Ureter (tissue), 1 donor: ENCODE measurements at regions not wholly inside any gene's neighbourhood (a gene's known extent, or its start where the extent isn't known, plus 50 kb on each side); places are given as distances from the start of the nearest gene placed in this dataset.

Experiments used
- DNase-seq: peaks from one replicate; pipeline ENCODE4 v3.0.0-alpha.2; 2020; ENCODE audit warnings: low spot score
- donor health status: DM: yes; HTN: yes; CAD: no.

DNA sequence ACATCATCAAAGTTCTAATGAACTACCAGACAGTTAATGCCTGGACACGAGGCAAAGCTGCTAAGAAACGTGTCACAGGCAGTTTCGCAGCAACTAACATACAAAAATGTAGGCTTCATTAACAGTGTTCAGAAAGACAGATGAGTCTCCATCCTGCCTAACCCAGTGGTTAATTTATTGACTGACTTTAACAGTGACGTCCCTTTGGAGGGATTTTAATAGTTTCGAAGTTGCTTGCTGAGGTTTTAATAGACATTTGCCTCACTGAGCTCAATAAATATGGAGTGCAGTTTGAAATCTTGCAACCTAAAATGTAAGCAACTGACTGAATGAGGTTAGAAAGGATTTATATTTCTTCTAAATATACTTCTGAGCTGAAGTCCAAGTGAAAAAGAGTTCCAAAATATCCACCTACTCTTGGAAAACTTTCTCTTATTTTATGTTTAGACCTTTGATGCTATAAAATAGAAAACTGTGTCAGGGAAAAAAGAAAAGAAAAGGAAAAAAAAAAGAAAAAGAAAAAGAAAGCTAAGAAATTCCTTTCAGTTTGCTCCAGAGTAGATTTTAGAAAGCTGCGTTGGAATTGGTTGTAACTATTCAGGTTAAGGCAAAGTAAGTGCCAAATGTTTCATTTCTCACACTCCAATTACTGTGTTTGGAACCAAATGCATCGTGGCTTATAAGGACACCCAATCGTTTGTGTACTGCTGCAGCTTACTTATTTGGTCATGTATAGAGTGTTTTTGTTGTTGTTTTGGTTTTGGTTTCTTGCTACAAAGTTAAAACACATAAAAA, 2016.6 kb downstream of the MAT2B start:
- no peak for DNase-seq

DNA sequence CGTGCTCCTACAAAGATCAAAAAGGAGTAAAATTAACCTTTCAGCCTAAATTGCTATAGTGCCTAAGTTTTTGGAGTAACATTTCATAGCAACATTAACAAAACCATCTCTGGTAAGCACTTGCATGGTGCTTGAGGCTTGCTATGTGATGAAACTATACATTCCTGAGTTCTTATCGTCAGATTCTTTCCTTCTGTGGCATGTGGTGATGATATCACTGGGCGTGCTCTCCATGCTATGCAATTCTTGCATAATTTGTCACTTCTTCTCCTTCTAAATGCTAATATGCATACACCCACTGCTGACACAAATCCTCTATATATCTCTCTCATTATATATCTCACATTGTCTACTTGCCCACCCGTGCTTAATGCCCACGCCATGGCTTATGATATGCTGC, 2019.9 kb downstream of the MAT2B start:
- DNase-seq: no peak

DNA sequence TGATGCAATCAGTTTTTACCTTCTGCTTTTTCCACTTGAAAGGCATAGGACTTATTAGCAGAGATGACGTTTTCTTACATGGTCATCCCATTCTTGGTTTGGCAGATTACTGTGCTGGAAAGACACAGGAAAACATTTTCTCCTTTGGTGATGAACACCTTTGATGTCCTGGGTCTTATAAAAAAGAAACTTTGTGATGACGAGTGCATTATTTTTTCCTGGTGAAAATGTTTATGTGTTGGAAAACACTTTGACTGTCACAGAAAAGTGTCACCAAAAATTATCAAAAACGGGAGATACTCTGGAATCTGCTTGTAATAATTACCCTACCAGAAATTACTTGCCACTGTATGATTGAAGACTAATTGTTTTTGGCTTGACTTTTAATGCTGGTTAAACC, 2020.9 kb downstream of the MAT2B start:
- DNase-seq: no peak

DNA sequence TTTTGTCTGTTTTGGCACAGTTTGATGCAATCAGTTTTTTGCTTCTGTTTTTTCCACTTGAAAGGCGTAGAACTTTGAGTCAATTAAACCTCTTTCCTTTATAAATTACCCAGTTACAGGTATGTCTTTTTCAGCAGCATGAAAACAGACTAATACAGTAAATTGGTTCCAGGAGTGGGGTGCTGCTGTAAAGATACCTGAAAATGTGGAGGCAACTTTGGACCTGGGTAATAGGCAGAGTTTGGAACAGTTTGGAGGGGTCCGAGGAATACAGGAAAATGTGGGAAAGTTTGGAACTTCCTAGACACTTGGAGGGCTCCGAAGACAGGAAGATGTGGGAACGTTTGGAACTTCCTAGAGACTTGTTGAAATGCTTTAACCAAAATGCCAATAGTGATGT, 2022.2 kb downstream of the MAT2B start:
- DNase-seq: no peak

DNA sequence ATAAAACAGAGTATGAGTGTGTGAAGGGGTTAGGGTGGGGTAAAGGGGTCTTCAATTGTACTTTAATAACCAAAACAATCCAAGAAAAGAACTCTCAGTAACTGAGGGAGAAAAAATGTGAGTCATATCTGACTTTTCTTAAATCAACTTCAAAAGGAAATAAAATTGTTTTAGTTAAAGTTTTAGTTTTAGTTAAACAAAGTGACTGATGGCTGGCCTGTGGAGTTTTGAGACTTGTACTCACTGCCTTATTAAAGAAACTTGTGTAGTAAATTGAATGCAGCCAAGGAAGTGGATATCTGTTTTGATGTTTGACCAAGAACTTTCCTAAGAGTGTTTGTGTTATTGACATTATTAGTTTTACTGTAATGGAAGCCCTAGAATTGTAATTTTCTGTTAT, 2032.6 kb downstream of the MAT2B start:
- DNase-seq: no peak

DNA sequence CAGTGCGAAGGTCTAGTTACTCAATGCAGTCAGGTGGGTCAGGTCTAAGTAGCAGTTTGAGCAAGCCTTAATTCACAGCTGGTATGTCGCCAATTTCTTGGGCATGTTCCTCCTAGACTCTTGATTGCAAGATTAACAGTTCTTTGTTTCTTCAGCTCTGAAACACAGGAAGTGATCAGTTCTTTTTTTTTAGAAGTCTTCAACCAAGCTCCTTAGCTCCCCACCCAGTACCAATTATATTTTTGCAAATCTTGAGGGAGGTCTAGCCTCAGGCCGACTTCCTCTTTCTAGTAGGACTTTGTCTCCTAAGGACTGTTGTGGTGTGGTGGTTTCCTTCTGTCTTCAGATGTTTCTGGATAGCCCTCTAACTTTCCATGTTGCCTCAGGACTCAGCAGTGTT, 2054.2 kb downstream of the MAT2B start:
- no peak for DNase-seq

DNA sequence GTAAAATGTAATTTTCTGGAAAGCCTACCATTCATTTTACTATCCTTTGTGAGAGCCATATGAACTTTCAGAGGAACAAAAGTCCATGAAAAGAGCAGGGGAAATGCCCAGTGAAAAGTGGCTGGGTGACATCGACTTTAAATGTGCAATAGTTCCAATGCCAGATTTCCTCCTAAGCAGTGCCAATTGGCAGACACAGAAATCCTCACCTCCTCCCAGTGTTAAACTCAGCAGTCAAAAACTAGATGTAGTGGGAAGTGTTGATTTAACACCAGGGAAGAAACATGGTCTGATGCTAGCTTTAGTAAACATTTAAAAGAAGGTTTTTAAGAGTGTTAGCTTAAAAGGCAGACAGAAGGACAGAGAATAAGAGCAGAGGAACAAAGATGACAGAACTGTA, 2055.2 kb downstream of the MAT2B start:
- DNase-seq: no peak

DNA sequence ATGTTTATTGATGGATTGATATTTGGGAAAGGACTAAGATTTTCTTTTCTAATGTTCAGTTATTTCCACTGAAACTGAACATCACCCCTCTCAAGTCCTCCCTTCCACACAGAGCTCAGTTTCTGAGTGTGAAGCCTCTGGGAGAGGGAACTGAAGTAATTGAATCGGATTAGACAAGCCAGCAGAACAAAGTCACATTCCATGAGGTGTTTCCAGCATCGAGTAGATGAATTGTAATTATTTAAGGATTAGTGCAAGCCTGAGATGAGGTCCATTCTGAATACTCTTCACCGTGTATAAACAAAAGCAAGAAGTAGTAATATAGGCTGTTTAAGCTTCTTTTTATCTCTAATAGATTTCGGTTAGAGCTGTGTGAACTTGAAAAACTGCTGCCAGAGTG, 2060.5 kb downstream of the MAT2B start:
- no peak for DNase-seq

DNA sequence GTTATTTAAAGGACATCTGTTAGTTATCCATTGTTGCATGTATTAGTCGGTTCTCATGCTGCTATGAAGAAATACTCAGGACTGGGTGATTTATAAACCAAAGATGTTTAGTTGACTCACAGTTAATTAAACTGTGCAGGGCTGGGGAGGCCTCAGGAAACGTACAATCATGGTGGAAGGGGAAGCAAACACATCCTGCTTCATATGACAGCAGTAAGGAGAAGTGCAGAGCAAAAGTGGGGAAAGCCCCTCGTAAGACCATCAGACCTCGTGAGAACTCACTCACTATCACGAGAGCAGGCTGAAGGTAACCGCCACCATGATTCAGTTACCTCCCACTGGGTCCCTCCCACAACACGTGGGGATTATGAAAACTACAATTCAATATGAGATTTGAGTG, 2064.1 kb downstream of the MAT2B start:
- no peak for DNase-seq

DNA sequence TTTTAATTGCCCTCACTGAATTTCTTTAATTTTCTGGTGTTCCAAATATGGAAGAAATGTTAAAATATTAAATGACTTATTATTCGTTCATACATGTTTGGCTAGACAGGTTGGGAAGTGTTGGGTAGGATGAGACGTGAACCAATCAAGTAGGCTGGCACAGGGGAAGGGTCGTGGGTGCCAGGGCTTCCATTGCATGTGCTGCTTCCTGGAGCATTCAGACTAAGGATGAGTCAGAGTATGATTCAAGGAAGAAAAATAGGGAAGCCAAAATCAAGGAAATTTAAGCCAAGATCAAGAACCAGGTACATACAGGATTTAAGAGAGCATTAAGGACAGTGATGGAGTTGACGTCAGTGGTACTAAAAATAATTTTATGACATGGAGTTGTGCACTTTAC, 2068.0 kb downstream of the MAT2B start:
- DNase-seq: no peak

DNA sequence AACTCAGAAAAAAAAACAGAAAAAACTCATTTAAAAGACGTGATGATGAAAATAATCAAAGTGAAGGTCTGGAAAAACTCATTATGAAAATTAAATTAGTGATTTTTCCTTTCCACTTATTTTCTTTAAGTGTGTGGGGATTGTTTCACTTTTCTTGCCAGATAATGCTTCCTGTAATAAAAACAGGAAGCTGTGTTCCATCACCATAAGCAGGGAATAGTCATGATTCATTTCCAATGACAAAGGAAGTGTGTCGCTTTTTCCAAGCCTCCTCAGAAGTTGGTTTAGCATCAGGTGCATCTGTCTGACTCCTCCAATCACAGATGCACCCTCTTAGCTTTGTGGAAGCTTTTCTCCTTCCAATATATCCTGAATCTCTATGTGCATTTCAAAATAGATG, 2068.7 kb downstream of the MAT2B start:
- no peak for DNase-seq

DNA sequence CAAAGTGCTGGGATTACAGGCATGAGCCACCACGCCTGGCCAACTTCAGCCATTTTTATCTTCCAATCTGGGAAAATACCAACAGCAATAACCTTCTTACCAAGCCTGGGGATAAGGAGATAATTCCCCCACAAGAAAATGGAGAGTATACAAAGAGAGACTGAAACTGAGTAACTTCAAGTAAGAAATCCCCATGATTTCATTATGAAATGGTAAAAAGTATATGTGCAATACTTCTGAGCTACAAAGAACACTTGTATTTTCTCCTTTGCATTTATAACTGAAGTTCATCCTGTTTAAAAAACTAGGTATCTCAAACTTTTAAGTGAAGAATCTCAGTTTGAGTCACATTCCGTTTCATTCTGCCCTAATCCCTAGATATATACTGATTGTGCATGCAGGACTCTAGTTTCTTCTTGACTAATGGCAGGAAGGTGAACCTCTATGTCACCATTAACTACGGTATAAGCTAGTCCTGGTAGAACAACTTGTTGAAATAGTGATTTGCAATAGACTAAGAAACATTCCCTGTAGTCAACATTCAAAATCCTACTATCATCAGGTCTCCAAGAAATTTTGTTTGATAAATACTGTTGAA, 2071.4 kb downstream of the MAT2B start:
- DNase-seq: no peak

DNA sequence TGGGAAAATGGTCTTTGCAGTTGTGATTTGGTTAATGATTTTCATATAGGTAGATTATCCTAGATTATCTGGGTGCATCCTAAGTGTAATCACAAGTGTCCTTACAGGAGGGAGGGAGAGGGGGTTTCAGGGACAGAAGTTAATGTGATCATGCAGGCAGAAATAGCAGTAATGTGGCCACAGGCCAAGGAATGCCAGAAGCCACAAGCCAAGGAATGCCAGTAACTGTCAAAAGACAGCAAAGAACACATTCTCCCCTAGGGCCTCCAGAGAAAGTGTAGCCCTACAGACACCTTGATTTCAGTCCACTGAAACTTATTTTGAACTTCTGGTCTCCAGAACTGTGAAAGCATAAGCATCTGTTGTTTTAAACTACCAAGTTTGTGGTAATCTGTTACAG, 2074.5 kb downstream of the MAT2B start:
- no peak for DNase-seq

DNA sequence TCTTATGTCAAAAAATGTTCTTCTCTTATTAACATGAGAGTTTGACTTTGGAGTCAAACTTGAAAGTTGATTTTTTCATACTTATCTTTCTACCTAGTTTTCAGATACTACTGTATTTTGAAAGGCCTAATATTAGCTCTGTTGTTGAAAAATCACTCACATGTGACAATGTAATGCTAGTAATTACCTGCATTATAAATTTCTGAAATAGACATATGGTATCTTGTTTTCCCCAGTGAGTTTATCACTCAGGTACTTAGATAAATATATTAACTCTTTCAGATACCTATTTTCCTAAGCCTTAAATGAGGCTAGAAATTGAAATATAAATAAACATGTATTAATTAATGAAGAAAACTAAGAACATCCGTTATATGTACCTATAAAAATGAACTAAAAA, 2089.3 kb downstream of the MAT2B start:
- no peak for DNase-seq

DNA sequence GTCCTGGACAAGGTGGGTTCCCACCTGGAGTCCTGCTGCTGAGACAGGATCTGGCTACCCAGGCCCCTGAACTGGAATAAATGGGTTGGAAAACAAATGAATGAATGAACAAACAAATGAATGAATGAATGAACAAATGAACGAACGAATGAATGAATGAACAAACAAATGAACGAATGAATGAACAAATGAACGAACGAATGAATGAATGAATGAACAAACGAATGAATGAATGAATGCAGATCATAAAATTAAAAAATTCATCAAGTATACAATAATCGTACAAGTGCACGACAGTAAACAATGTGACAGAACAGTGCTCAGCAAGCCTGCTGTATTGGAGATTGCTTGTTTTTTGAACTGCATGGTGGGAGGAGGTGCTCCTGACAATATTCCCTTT, 2097.1 kb downstream of the MAT2B start:
- DNase-seq: no peak

DNA sequence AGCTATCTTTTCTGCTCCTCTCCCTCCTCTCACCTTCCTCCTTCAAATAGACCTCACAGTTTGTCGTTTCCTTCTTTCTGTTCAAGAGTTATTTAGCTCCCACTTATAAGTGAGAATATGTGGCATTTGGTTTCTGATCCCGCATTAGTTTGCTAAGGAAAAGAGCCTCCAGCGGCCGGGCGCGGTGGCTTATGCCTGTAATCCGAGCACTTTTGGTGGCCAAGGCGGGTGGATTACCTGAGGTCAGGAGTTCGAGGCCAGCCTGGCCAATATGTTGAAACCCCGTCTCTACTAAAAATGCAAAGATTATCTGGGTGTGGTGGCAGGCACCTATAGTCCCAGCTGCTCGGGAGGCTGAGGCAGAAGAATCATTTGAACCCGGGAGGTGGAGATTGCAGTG, 2101.6 kb downstream of the MAT2B start:
- DNase-seq: no peak

DNA sequence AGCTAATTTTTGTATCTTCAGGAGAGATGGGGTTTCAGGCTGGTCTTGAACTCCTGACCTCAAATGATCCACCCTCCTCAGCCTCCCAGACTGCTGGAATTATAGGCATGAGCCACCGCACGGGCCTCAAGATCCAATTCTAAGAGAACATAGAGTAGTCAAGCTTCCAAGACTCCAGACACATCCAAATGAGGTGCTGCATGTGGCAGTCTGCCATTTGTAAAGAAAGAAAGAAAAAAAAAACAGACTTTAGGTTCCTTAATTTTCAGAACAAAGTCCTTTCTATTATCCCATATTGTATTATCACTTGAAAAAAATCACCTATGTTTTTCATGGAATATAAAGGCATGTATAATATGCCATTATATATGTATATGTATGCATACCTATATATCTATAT, 2104.5 kb downstream of the MAT2B start:
- DNase-seq: no peak

DNA sequence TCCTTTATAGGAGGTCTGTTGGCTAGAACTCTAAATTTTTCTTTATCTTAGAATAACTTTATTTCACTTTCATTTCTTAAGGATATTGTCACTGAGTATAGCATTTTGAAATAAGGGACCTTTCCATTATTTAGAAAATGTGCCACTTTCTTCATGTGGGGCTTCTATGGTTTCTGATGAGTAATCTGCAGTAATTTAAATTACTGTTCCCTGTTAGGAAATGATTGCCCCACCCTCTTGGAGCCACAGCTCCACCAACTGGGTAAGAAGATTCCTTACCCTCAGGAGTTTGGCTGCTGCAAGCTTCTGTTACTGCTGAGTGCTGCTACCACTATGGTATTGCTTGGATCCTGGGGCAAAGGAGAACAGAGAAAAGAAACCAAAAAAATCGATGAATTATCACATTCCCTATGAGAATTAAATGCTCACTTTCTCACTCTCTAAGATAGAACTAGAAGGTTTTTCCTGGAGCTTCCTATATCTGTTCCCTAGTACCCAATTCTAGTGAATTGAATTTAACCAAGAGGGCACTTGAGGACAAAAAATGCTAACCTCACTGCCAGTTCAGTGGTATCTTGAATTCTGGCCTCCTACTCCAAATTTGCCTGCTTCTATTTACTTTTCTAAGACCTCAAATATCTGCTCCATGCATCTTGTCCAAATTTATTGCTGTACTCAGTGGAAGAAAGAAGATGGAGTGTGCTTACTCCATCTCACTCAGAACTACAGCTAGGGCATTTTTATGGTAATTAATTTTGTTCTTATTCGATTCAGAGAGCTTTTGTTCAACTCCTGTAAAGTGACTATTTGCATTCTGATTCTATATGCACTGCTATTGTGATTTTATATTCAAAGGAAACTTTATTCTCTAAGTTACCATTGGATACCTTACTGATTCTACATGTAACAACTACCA, 2111.3 kb downstream of the MAT2B start:
- no peak for DNase-seq

DNA sequence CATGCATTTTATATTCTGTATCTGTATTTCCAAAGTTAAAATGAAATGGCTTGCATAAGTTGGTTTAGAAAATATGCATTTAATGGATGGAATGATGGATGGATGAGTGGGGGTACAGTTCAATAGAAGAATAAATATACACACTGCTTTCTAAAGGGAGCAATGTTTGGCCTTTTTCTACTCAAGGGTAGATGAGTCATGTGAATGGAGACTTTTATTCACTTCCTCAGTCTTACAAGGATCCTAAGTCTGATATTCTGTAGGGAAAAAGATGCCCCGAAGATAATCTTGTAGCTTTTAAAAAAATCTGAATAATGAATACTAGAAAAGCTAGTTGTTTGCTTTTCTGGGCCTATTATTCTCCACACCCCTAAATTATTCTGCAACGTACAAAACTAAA, 2112.1 kb downstream of the MAT2B start:
- DNase-seq: no peak

DNA sequence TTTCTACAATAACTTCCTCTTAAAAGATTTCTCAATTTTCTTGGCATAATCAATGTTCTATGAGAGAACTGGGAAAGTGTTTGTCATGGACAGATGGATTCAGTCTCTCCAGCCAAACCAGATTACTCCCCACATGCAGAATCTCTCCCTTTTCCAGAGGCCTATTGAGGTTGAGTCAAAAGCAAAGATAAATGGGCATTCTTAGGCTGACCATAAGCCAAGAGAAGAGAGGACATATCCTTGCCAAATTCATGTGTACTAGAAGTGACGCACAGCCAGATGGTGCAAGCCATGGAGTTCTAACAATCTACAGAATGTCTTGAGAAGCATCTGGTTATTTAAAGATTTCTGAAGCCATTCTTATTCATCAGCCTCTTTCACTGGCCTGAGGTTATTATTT, 2115.0 kb downstream of the MAT2B start:
- no peak for DNase-seq

DNA sequence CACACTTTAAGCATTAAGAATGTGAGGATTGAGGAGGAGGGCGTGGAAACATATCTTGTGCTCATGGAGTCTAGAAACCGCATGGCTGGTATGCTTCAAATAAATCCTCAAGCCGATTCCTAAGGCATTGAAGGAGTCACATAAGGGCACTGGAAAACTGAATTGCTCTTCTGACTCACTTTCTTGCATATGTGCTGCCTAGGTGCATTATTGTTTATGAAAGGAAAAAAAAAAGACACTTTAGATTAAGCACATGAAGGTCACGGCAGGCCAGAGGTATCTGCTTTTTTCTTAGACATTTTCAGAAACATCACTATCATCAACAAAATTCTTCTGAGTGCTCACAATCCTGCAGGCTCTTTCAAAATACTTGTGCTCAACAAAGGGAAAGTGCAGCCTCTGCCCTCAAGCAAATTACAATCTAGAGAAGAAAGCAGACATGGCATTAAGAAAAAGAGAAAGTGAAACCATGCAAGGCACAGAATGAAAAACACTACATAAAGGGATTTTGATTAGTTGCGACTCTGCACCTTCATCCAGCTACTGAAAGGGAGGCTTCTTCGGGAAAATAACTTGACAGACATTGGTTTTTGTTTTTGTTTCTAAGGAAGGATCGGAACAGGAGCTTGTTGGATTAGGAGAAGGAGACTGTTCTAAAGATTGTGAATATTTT, 2117.6 kb downstream of the MAT2B start:
- DNase-seq: no peak
